Ectodermal cell (in vitro differentiated cells): ENCODE measurements at regions not wholly inside any gene's neighbourhood (a gene's known extent, or its start where the extent isn't known, plus 50 kb on each side); places are given as distances from the start of the nearest gene placed in this dataset.

ENCODE experiments used
- H3K27ac ChIP-seq: 2 replicates; pipeline ENCODE4 v1.7.0; 2013; ENCODE audit warnings: mild to moderate bottlenecking, low read depth, low read length; ENCODE audit not compliant: insufficient read depth, poor library complexity, severe bottlenecking
- H3K27me3 ChIP-seq: 2 replicates; pipeline ENCODE4 v1.7.0; 2013; ENCODE audit warnings: mild to moderate bottlenecking, low read length; ENCODE audit not compliant: insufficient read depth, control insufficient read depth, poor library complexity, severe bottlenecking
- H3K36me3 ChIP-seq: one replicate; pipeline ENCODE4 v1.7.0; 2013; ENCODE audit warnings: low read length; ENCODE audit not compliant: control insufficient read depth, insufficient read depth
- H3K4me1 ChIP-seq: one replicate; pipeline ENCODE4 v1.7.0; 2013; ENCODE audit warnings: low read length; ENCODE audit not compliant: control insufficient read depth, insufficient read depth
- H3K4me3 ChIP-seq: 2 replicates; pipeline ENCODE4 v1.7.0; 2013; ENCODE audit warnings: low read depth, low read length, control low read depth; ENCODE audit not compliant: insufficient read depth
- H3K9me3 ChIP-seq: 2 replicates; pipeline ENCODE4 v1.7.0; 2013; ENCODE audit warnings: mild to moderate bottlenecking, low read length, moderate library complexity; ENCODE audit not compliant: control insufficient read depth
- WGBS, 2 experiments: methylation state at CpG; one replicate each; pipeline ENCODE4 v1.1.7; 2013; ENCODE audit warnings: missing lambda C conversion rate in 2 of 2; 5-methylcytosine and 5-hydroxymethylcytosine counted together

GRCh38 chr4:38354421-38354820 is 309.6 kb upstream of the KLF3 start:
- Histone ChIP-seq H3K27me3 (no peaks in the 10 kb centered on the region), H3K4me3 (no peak overlapping the region), H3K9me3 (peaks cover 2% of the 10 kb centered on the region), H3K36me3 (no peaks in the 10 kb centered on the region), H3K27ac (no peak overlapping the region), H3K4me1 (no peaks in the 10 kb centered on the region)
- WGBS, 2 experiments: 91 to 94% methylated on average over 1 of the region's 1 CpG

DNA sequence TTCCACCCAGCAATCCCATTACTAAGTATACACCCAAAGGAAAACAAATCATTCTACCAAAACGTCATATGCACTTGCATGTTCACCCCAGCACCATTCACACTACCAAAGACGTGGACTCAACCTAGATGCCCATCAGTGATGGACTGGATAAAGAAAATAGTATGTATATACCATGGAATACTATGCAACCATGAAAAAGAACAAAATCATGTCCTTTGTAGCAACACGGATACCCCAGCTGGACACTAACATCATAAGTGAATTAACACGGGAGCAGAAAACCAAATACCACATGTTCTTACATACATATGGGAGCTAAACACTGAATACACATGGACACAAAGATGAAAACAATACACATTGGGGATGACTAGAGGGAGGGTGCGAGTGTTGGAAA is 309.1 kb upstream of the KLF3 start:
- H3K36me3 ChIP-seq: no peaks in the 10 kb centered on the region
- H3K9me3 ChIP-seq: peaks cover 2% of the 10 kb centered on the region
- no peaks in the 10 kb centered on the region for H3K4me1 ChIP-seq
- H3K27me3 ChIP-seq: no peaks in the 10 kb centered on the region
- 90 to 91% methylated on average over 4 to 5 of the region's 5 CpGs for WGBS, 2 experiments
- H3K4me3 ChIP-seq: no peak overlapping the region
- no peak overlapping the region for H3K27ac ChIP-seq

DNA sequence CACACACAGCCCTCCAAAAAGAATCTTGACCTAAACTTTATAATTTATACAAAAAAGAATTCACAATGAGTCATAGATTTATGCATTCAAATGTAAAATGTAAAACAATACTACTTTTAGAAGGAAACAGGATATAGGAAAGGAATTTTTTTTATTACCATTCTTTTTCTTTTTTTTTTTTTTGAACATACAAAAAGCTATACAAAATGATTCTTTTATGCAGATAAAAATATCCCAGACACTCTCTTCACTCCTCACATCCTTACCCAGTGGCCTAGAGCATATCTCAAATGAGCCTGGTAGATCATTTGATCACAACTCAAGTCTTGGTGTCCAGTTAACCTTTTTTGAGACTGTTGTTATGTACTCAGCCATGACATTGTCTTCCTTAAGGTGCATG is 307.3 kb upstream of the KLF3 start:
- Histone ChIP-seq H3K36me3 (no peaks in the 10 kb centered on the region), H3K4me3 (no peak overlapping the region), H3K9me3 (peaks cover 2% of the 10 kb centered on the region), H3K27ac (no peak overlapping the region), H3K4me1 (no peaks in the 10 kb centered on the region), H3K27me3 (no peaks in the 10 kb centered on the region)

- no peak overlapping the region for H3K27ac ChIP-seq
- H3K36me3 ChIP-seq: no peaks in the 10 kb centered on the region
- H3K4me1 ChIP-seq: no peaks in the 10 kb centered on the region
- H3K9me3 ChIP-seq: peaks cover 2% of the 10 kb centered on the region
- no peak overlapping the region for H3K4me3 ChIP-seq
- no peaks in the 10 kb centered on the region for H3K27me3 ChIP-seq
- WGBS, 2 experiments: 93 to 99% methylated on average over 6 of the region's 6 CpGs
These were observed 306.5 kb upstream of the KLF3 start for GRCh38 chr4:38357546-38357945.

GRCh38 chr4:38359113-38359512 is 304.9 kb upstream of the KLF3 start:
- Histone ChIP-seq H3K36me3 (no peaks in the 10 kb centered on the region), H3K27ac (no peak overlapping the region), H3K9me3 (no peaks in the 10 kb centered on the region), H3K4me3 (no peak overlapping the region), H3K27me3 (no peaks in the 10 kb centered on the region), H3K4me1 (no peaks in the 10 kb centered on the region)
- WGBS, 2 experiments: 98 to 100% methylated on average over 2 of the region's 2 CpGs

DNA sequence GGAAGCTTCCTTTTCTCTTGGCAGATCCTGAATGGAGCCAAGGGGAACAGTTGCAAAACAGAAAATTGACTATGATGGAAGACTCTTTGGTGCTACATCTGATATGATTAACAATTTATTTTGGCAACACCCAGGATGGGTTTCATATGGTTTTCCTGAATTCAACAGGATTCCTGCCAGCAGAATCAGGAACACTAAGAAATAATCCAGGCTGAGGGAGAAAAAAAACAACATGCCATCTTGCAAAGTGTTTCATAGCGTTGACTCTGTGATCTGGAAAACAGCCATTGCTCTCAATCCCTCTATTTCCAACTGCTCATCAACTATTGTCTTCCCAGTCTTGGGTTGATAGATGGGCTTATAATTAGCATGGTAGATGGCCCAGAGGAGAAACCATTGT is 303.8 kb upstream of the KLF3 start:
- WGBS, 2 experiments: 67% methylated on average over 1 of the region's 1 CpG; no CpG with 5 or more reads in 1 of the 2 experiments
- Histone ChIP-seq H3K27me3 (no peaks in the 10 kb centered on the region), H3K36me3 (no peaks in the 10 kb centered on the region), H3K4me1 (no peaks in the 10 kb centered on the region), H3K27ac (no peak overlapping the region), H3K4me3 (no peak overlapping the region), H3K9me3 (no peaks in the 10 kb centered on the region)

DNA sequence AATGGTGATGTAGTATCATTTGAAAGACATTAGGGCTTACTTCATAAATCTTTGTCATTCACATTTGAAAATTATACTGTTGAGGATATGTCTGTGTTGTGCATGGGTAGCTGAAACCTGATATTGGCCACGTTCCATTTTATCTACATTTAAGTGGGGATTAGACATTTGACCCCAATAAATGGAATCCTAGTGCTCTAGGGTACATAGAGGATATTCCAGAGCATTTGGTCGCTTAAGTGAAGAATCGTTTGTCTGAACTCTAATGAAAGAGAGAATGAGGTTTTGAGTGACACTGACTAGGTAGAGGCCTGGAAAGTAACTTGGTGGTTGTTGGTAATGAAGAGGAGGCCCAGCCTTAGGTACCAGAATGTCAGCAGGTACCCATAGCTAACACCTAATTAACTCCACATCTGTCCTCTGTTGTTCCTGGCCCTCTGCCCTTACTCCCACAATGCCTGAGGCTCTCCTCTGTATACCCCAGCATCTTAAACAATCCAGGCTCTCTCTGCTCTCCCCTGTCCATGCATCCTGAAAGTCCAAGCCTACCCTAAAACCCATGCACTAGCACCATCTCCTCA is 299.5 kb upstream of the KLF3 start:
- 94 to 98% methylated on average over 3 of the region's 3 CpGs for WGBS, 2 experiments
- Histone ChIP-seq H3K27me3 (no peaks in the 10 kb centered on the region), H3K9me3 (no peaks in the 10 kb centered on the region), H3K4me1 (peaks cover 3% of the 10 kb centered on the region), H3K27ac (no peak overlapping the region), H3K4me3 (no peak overlapping the region), H3K36me3 (no peaks in the 10 kb centered on the region)

DNA sequence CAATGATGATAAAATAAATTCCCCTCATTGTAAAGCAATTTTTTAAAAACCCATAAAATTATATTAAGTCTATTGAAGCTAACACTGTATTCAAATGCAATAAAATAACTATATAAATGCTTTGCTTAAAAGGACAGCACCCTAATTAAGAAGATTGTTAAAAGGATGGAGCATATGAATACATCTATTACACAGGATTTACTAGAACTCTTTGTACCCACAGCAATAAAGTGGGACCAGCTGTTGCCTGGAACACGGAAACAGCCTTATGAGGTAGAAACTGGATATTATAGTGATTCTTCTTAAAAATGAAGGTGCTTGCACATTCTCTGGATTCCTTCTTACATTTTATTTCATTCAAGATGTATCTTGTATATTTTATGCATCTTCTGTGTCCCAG is 298.7 kb upstream of the KLF3 start:
- no peaks in the 10 kb centered on the region for H3K36me3 ChIP-seq
- peaks cover 3% of the 10 kb centered on the region for H3K4me1 ChIP-seq
- no peaks in the 10 kb centered on the region for H3K9me3 ChIP-seq
- 100% methylated on average over 1 of the region's 1 CpG; no CpG with 5 or more reads in 1 of the 2 experiments for WGBS, 2 experiments
- no peak overlapping the region for H3K4me3 ChIP-seq
- H3K27ac ChIP-seq: no peak overlapping the region
- no peaks in the 10 kb centered on the region for H3K27me3 ChIP-seq

GRCh38 chr4:38365748-38366310 is 298.2 kb upstream of the KLF3 start:
- no peak overlapping the region for H3K4me3 ChIP-seq
- no peak overlapping the region for H3K27ac ChIP-seq
- peaks cover 3% of the 10 kb centered on the region for H3K4me1 ChIP-seq
- 96% methylated on average over 8 of the region's 8 CpGs for WGBS, 2 experiments
- no peaks in the 10 kb centered on the region for H3K9me3 ChIP-seq
- no peaks in the 10 kb centered on the region for H3K36me3 ChIP-seq
- no peaks in the 10 kb centered on the region for H3K27me3 ChIP-seq

DNA sequence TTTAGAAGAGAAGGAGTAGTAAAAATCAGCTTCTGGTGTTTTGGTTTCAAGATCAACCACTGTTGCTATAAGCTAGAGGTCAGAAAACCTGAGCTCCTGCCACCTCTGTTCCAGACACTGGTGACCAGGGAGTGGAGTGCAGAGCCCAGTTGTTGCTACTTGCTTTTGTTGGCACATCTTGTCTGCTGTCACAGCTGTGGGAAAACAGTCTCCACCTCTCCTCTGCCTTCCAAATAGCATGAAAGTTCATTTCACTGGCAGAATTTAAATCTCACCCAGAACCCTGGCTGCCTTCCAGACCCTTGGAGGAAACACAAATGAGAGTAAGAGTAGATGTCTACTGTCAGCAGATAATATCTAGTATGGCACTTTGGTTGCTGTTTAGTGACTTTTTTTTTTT is 297.5 kb upstream of the KLF3 start:
- no peak overlapping the region for H3K27ac ChIP-seq
- H3K9me3 ChIP-seq: no peaks in the 10 kb centered on the region
- H3K36me3 ChIP-seq: no peaks in the 10 kb centered on the region
- peaks cover 3% of the 10 kb centered on the region for H3K4me1 ChIP-seq
- H3K27me3 ChIP-seq: no peaks in the 10 kb centered on the region
- H3K4me3 ChIP-seq: no peak overlapping the region

GRCh38 chr4:38366997-38367396 is 297.0 kb upstream of the KLF3 start:
- Histone ChIP-seq H3K9me3 (no peaks in the 10 kb centered on the region), H3K36me3 (no peaks in the 10 kb centered on the region), H3K4me1 (peaks cover 3% of the 10 kb centered on the region), H3K27me3 (no peaks in the 10 kb centered on the region), H3K4me3 (no peak overlapping the region), H3K27ac (no peak overlapping the region)
